PC-3 (cell line): ENCODE measurements at regions not wholly inside any gene's neighbourhood (a gene's known extent, or its start where the extent isn't known, plus 50 kb on each side); places are given as distances from the start of the nearest gene placed in this dataset.
"Not testable (repeated sequence)": the region's sequence is repeated elsewhere in the genome, so short reads cannot be mapped to it uniquely, and the experiment has no call there.

Experiments
- ATAC-seq: fragments of 200-7000 bp; cut with Tn5 transposase; 2 replicates; pipeline ENCODE4 v1.9.1; 2020; ENCODE audit warnings: mild to moderate bottlenecking, moderate library complexity
- BruUV-seq: library from RNA; stranded (reverse); fragments of 400-500 nt; replicated peaks from 2 replicates; lab custom pipeline; 2021; lab: Mats Ljungman, UMichigan
- CTCF ChIA-PET: fragments of 300-600 bp; sonication (Branson Sonifier 250); formaldehyde crosslinking; loops from one replicate; lab custom pipeline; 2022; ENCODE audit warnings: antibody characterized with exemption; lab: Charles Lee
- POLR2A ChIA-PET: fragments of 300-600 bp; sonication (Branson Sonifier 250); formaldehyde crosslinking; loops from one replicate; lab custom pipeline; 2022; ENCODE audit warnings: antibody characterized with exemption; ENCODE audit not compliant: unreplicated experiment; lab: Charles Lee
- DNase-seq: peaks from one replicate; pipeline ENCODE4 v3.0.0-alpha.2; 2015
- H2AFZ ChIP-seq: fragments of 300-600 bp; sonication (generic); 2 replicates; pipeline ENCODE4 v1.6.0; 2016; ENCODE audit warnings: antibody characterized with exemption, low read length
- H3F3A ChIP-seq: fragments of 300-600 bp; sonication (generic); one replicate; pipeline ENCODE4 v1.6.0; 2017; ENCODE audit warnings: antibody characterized with exemption, low read length, control low read depth, mild to moderate bottlenecking; ENCODE audit not compliant: unreplicated experiment
- H3K27ac ChIP-seq: fragments of 300-600 bp; sonication (generic); 2 replicates; pipeline ENCODE4 v1.5.1; 2016; ENCODE audit warnings: mild to moderate bottlenecking, low read length
- H3K27me3 ChIP-seq: fragments of 300-600 bp; sonication (generic); 2 replicates; pipeline ENCODE4 v1.6.1; 2016; ENCODE audit warnings: low read length, mixed read lengths
- H3K36me3 ChIP-seq: fragments of 300-600 bp; sonication (generic); 2 replicates; pipeline ENCODE4 v1.6.1; 2016; ENCODE audit warnings: low read depth, mixed run types, low read length, mixed read lengths
- H3K4me1 ChIP-seq: fragments of 300-600 bp; sonication (generic); 2 replicates; pipeline ENCODE4 v1.5.1; 2016; ENCODE audit warnings: low read length; ENCODE audit not compliant: insufficient read depth
- H3K4me2 ChIP-seq: fragments of 300-600 bp; sonication (generic); 2 replicates; pipeline ENCODE4 v1.6.0; 2016; ENCODE audit warnings: low read length
- H3K4me3 ChIP-seq: fragments of 300-600 bp; sonication (generic); 2 replicates; pipeline ENCODE4 v1.5.1; 2016; ENCODE audit warnings: mild to moderate bottlenecking, low read length, mixed read lengths
- H3K79me2 ChIP-seq: fragments of 300-600 bp; sonication (generic); 2 replicates; pipeline ENCODE4 v1.6.1; 2017; ENCODE audit warnings: low read length, mixed read lengths
- H3K9ac ChIP-seq: fragments of 300-600 bp; sonication (generic); 2 replicates; pipeline ENCODE4 v1.6.0; 2016; ENCODE audit warnings: mild to moderate bottlenecking, low read length
- H3K9me2 ChIP-seq: fragments of 300-600 bp; sonication (generic); replicated peaks from 2 replicates; pipeline ENCODE4 v1.6.1; 2016; ENCODE audit warnings: mixed run types, low read length, mixed read lengths
- H3K9me3 ChIP-seq: fragments of 300-600 bp; sonication (generic); 2 replicates; pipeline ENCODE4 v1.6.1; 2016; ENCODE audit warnings: low read length, mixed read lengths
- H4K20me1 ChIP-seq: fragments of 300-600 bp; sonication (generic); 2 replicates; pipeline ENCODE4 v1.6.1; 2016; ENCODE audit warnings: low read length, mixed read lengths
- CTCF ChIP-seq: fragments of 300-600 bp; sonication (generic); conservative IDR thresholded peaks from 2 replicates; pipeline ENCODE4 v1.5.1; 2017; ENCODE audit warnings: antibody characterized with exemption, low read depth, mild to moderate bottlenecking, low read length
- EZH2 ChIP-seq: fragments of 300-600 bp; sonication (generic); IDR thresholded peaks from one replicate; pipeline ENCODE4 v1.6.1; 2017; ENCODE audit warnings: antibody characterized with exemption, mild to moderate bottlenecking, low read length; ENCODE audit not compliant: unreplicated experiment
- EZH2phosphoT487 ChIP-seq: fragments of 300-600 bp; sonication (generic); IDR thresholded peaks from 2 replicates; pipeline ENCODE4 v1.6.1; 2018; ENCODE audit warnings: mild to moderate bottlenecking, antibody characterized with exemption, low read length, borderline replicate concordance
- intact Hi-C: fragments of 100-400 bp; cut with micrococcal nuclease; formaldehyde crosslinking; loops from 2 replicates; pipeline ENCODE4 v1.9.0; 2023

- no TSS peak for BruUV-seq
- Histone ChIP-seq H3K4me1 (no peaks in the 10 kb centered on the region), H3F3A (no peaks in the 10 kb centered on the region), H3K4me3 (no peak overlapping the region), H3K27ac (no peak overlapping the region), H3K9me3 (no peaks in the 10 kb centered on the region), H2AFZ (no peak overlapping the region), H3K79me2 (no peaks in the 10 kb centered on the region), H3K4me2 (no peak overlapping the region), H3K9me2 (no peaks in the 10 kb centered on the region), H3K9ac (no peak overlapping the region), H3K36me3 (no peaks in the 10 kb centered on the region), H4K20me1 (no peaks in the 10 kb centered on the region), H3K27me3 (no peaks in the 10 kb centered on the region)
- no peak for DNase-seq
- CTCF ChIA-PET, result no interaction called here
- TF ChIP-seq EZH2 (no peak), CTCF (no peak), EZH2phosphoT487 (no peak)
- POLR2A ChIA-PET, result no interaction called here
- intact Hi-C loops, result no loop called here
- no peak for ATAC-seq
Observed at GRCh38 chr14:37753459-37753858, 158.0 kb downstream of the TTC6 start.

- H3K4me2 ChIP-seq, DNase-seq, H2AFZ ChIP-seq, H4K20me1 ChIP-seq, H3K36me3 ChIP-seq, intact Hi-C loops, H3K4me3 ChIP-seq, H3K4me1 ChIP-seq, H3K27me3 ChIP-seq, H3K9me2 ChIP-seq, H3K9me3 ChIP-seq, ATAC-seq, H3K79me2 ChIP-seq, BruUV-seq, CTCF ChIA-PET, H3F3A ChIP-seq, H3K27ac ChIP-seq, H3K9ac ChIP-seq: not testable (repeated sequence)
- POLR2A ChIA-PET, result interaction anchor here (0.6 kb wide), 1 partner anchor 14 kb away, joined by 5 read pairs; no protein-coding TSS in a partner anchor
Observed at GRCh38 chr14:37760275-37760674, 164.8 kb downstream of the TTC6 start.

GRCh38 chr14:37763266-37763665 is 167.8 kb downstream of the TTC6 start:
- H3K27me3 ChIP-seq, result no peaks in the 10 kb centered on the region
- CTCF ChIA-PET, result no interaction called here

GRCh38 chr14:37772283-37772682 is 176.9 kb downstream of the TTC6 start:
- H2AFZ ChIP-seq, H4K20me1 ChIP-seq, H3K4me3 ChIP-seq, intact Hi-C loops, H3K4me1 ChIP-seq, H3K36me3 ChIP-seq, POLR2A ChIA-PET, H3F3A ChIP-seq, BruUV-seq, H3K9me2 ChIP-seq, H3K9me3 ChIP-seq, H3K9ac ChIP-seq, H3K27ac ChIP-seq, H3K27me3 ChIP-seq, H3K4me2 ChIP-seq, H3K79me2 ChIP-seq, ATAC-seq, DNase-seq, CTCF ChIA-PET: not testable (repeated sequence)

More at GRCh38 chr14:37763266-37763665, 167.8 kb downstream of the TTC6 start:
- no peaks in the 10 kb centered on the region for H3K9me3 ChIP-seq
- H3K9me2 ChIP-seq, result no peaks in the 10 kb centered on the region
- H3K27ac ChIP-seq, result no peak overlapping the region
- no peaks in the 10 kb centered on the region for H3F3A ChIP-seq
- no peak overlapping the region for H3K9ac ChIP-seq
- POLR2A ChIA-PET, result no interaction called here
- BruUV-seq, result no TSS peak
- no peak overlapping the region for H3K4me3 ChIP-seq
- H3K36me3 ChIP-seq, result peaks cover 3% of the 10 kb centered on the region; the same call in 1 of the 2 replicates
- no peak overlapping the region for H3K4me2 ChIP-seq
- no peak for DNase-seq
- no peak for ATAC-seq
- H4K20me1 ChIP-seq, result no peaks in the 10 kb centered on the region
- intact Hi-C loops, result no loop called here
- no peaks in the 10 kb centered on the region for H3K79me2 ChIP-seq
- H2AFZ ChIP-seq, result no peak overlapping the region
- H3K4me1 ChIP-seq, result no peaks in the 10 kb centered on the region
- no peak for TF ChIP-seq EZH2phosphoT487
- TF ChIP-seq CTCF, result no peak
- TF ChIP-seq EZH2, result no peak
